AG04449 (cell line): ENCODE measurements at regions not wholly inside any gene's neighbourhood (a gene's known extent, or its start where the extent isn't known, plus 50 kb on each side); places are given as distances from the start of the nearest gene placed in this dataset.

Experiments used
- CTCF ChIA-PET: fragments of 350-600 bp; formaldehyde crosslinking; extraction: SDS; loops from one replicate; lab custom pipeline; 2021; ENCODE audit warnings: antibody characterized with exemption; lab: Yijun Ruan, JAX
- POLR2A ChIA-PET: fragments of 400-600, 350-600 bp; formaldehyde crosslinking; extraction: SDS; loops from one replicate; lab custom pipeline; 2020; ENCODE audit warnings: antibody characterized with exemption, inconsistent platforms; lab: Yijun Ruan, JAX
- DNase-seq: peaks from one replicate; pipeline ENCODE4 v3.0.0-alpha.2; 2010; ENCODE audit warnings: low read depth, low spot score
- H3K4me3 ChIP-seq: 2 replicates; pipeline ENCODE4 v1.5.1; 2011; ENCODE audit warnings: low read depth, mild to moderate bottlenecking, control low read depth, low read length
- CTCF ChIP-seq: IDR thresholded peaks from one replicate; pipeline ENCODE4 v1.5.1; 2011; ENCODE audit warnings: mild to moderate bottlenecking, moderate library complexity, low read length, control low read depth, inconsistent platforms; ENCODE audit not compliant: insufficient read depth; ENCODE audit errors: missing control alignments

- no peak for DNase-seq
- TF ChIP-seq CTCF, result no peak
- no peak overlapping the region for H3K4me3 ChIP-seq
- ChIA-PET POLR2A (no interaction called here), CTCF (no interaction called here)
Measured at GRCh38 chr13:107548338-107548737, 667.0 kb downstream of the LIG4 start.

- TF ChIP-seq CTCF, result no peak
- ChIA-PET CTCF (no interaction called here), POLR2A (no interaction called here)
- H3K4me3 ChIP-seq, result no peak overlapping the region
- no peak for DNase-seq
Measured at GRCh38 chr13:107545946-107546502, 669.3 kb downstream of the LIG4 start.

- ChIA-PET CTCF (no interaction called here), POLR2A (no interaction called here)
- DNase-seq, result no peak
- no peak overlapping the region for H3K4me3 ChIP-seq
- TF ChIP-seq CTCF, result no peak
Measured at GRCh38 chr13:107534548-107534947, 680.8 kb downstream of the LIG4 start.

GRCh38 chr13:107531816-107532215 lies 683.5 kb downstream of the LIG4 start:
- ChIA-PET POLR2A (no interaction called here), CTCF (no interaction called here)
- DNase-seq, result no peak
- no peak overlapping the region for H3K4me3 ChIP-seq
- TF ChIP-seq CTCF, result no peak

- no peak overlapping the region for H3K4me3 ChIP-seq
- TF ChIP-seq CTCF, result no peak
- DNase-seq, result no peak
- POLR2A ChIA-PET, result no interaction called here
- CTCF ChIA-PET, result no interaction called here
Measured at GRCh38 chr13:107531180-107531579, 684.2 kb downstream of the LIG4 start.

GRCh38 chr13:107529035-107529434 lies 686.3 kb downstream of the LIG4 start:
- no peak overlapping the region for H3K4me3 ChIP-seq
- TF ChIP-seq CTCF, result no peak
- ChIA-PET POLR2A (no interaction called here), CTCF (no interaction called here)
- DNase-seq, result no peak
